Neural cell (in vitro differentiated cells): ENCODE measurements at regions not wholly inside any gene's neighbourhood (a gene's known extent, or its start where the extent isn't known, plus 50 kb on each side); places are given as distances from the start of the nearest gene placed in this dataset.

Experiments used
- EZH2 ChIP-seq: fragments of 200-600, 300-800 bp; shearing (Covaris generic), sonication (generic); IDR thresholded peaks from 2 replicates; pipeline ENCODE4 v1.6.1; 2014; ENCODE audit warnings: antibody characterized with exemption, low read length, borderline replicate concordance, mild to moderate bottlenecking; ENCODE audit not compliant: insufficient read depth, poor library complexity, severe bottlenecking
- POLR2AphosphoS5 ChIP-seq: IDR thresholded peaks from 2 replicates; pipeline ENCODE4 v1.6.1; 2012
- RAD21 ChIP-seq: fragments of 450-650 bp; conservative IDR thresholded peaks from 2 replicates; pipeline ENCODE4 v1.6.1; 2014; ENCODE audit warnings: antibody characterized with exemption, mild to moderate bottlenecking, moderate library complexity
- REST ChIP-seq: IDR thresholded peaks from 2 replicates; pipeline ENCODE4 v1.6.1; 2012; ENCODE audit warnings: borderline replicate concordance
- TAF1 ChIP-seq: IDR thresholded peaks from 2 replicates; pipeline ENCODE4 v1.6.1; 2012; ENCODE audit warnings: low read depth
- TF ChIP-seq, protein P1 (sequence below): fragments of 450-650 bp; IDR thresholded peaks from 2 replicates; pipeline ENCODE4 v1.5.1; 2014; ENCODE audit warnings: antibody characterized with exemption, mild to moderate bottlenecking, moderate library complexity; ENCODE audit not compliant: poor library complexity, severe bottlenecking

DNA sequence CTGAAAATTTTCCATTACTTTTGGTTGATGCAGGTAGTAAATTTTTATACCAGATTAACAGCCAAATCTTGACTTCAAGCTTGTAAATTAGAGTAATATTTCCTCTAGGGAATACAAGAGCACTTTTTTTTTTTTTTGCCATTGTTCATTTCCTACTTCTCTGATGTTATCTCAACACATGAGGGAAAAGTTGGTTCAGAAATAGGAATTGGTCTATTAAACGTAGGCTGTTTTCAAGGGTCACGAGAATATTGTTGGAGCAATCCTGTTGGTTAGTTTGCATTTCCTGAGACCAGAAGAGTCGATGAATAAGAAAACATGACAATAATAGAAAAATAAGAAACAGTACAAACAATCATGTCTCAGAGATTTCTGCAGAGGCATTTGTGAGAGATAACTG lies 453.9 kb upstream of the CCDC179 start:
- TF ChIP-seq, protein P1, sequence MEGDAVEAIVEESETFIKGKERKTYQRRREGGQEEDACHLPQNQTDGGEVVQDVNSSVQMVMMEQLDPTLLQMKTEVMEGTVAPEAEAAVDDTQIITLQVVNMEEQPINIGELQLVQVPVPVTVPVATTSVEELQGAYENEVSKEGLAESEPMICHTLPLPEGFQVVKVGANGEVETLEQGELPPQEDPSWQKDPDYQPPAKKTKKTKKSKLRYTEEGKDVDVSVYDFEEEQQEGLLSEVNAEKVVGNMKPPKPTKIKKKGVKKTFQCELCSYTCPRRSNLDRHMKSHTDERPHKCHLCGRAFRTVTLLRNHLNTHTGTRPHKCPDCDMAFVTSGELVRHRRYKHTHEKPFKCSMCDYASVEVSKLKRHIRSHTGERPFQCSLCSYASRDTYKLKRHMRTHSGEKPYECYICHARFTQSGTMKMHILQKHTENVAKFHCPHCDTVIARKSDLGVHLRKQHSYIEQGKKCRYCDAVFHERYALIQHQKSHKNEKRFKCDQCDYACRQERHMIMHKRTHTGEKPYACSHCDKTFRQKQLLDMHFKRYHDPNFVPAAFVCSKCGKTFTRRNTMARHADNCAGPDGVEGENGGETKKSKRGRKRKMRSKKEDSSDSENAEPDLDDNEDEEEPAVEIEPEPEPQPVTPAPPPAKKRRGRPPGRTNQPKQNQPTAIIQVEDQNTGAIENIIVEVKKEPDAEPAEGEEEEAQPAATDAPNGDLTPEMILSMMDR, result no peak
- TF ChIP-seq POLR2AphosphoS5 (no peak), EZH2 (no peak), REST (no peak), TAF1 (no peak), RAD21 (no peak)
